ENCODE measurements at regions not wholly inside any gene's neighbourhood (a gene's known extent, or its start where the extent isn't known, plus 50 kb on each side); places are given as distances from the start of the nearest gene placed in this dataset.

GRCh38 chr18:61989138-61989537, 96.3 kb upstream of the RNF152 start:
- H3K27me3 ChIP-seq (ENCODE audit: insufficient read depth, low read length, poor library complexity, severe bottlenecking), result no peaks in the 10 kb centered on the region
- Mint-ChIP-seq H3K4me1 (peaks cover 0 to 3% (median 0%) of the 10 kb centered on the region in 3 donors), H3K4me3 (no peak overlapping the region), H3K27ac (no peak overlapping the region), H3K27me3 (peaks cover 8 to 11% of the 10 kb centered on the region in 2 donors), H3K36me3 (no peaks in the 10 kb centered on the region), H3K9me3 (no peaks in the 10 kb centered on the region)
- H3K27ac ChIP-seq (ENCODE audit: low read depth, low read length), result no peak overlapping the region
- H3K9me3 ChIP-seq (ENCODE audit: low read length), result no peaks in the 10 kb centered on the region
- H3K4me1 ChIP-seq (ENCODE audit: insufficient read depth, low read length), result no peaks in the 10 kb centered on the region
- DNase-seq, result no peak
- ChIA-PET CTCF (no interaction called here), POLR2A (no interaction called here)
- H3K4me3 ChIP-seq (ENCODE audit: low read length), result no peak overlapping the region
- H3K36me3 ChIP-seq (ENCODE audit: insufficient read depth, low read length), result no peaks in the 10 kb centered on the region

DNA sequence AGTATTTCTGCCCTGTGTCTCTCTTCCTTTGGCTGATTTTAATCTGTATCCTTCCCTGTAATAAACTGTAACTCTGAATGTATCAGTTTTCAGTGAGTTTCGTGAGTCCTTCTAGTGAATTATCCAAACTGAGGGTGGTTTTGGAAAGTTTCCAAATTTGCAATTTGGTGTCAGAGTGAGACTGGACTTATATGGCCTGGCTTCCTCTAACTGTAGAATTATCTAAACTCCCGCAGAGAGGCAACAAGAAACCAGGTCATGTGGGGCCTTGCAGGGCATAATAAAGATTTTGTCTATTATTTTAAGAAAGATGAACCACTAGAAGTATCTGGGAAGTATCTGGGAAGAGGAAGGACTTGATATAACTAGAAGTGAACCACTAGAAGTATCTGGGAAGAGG, 95.3 kb upstream of the RNF152 start:
- no peak for DNase-seq
- no peak overlapping the region for H3K27ac Mint-ChIP-seq
- H3K9me3 ChIP-seq (ENCODE audit: low read length), result no peaks in the 10 kb centered on the region
- H3K4me1 Mint-ChIP-seq, result peaks cover 0 to 3% (median 0%) of the 10 kb centered on the region in 3 donors
- no peaks in the 10 kb centered on the region for H3K36me3 ChIP-seq (ENCODE audit: insufficient read depth, low read length)
- H3K27me3 Mint-ChIP-seq, result peaks cover 8 to 11% of the 10 kb centered on the region in 2 donors
- H3K9me3 Mint-ChIP-seq, result no peaks in the 10 kb centered on the region
- no peaks in the 10 kb centered on the region for H3K36me3 Mint-ChIP-seq
- H3K4me3 ChIP-seq (ENCODE audit: low read length), result no peak overlapping the region
- ChIA-PET POLR2A (no interaction called here), CTCF (no interaction called here)
- no peaks in the 10 kb centered on the region for H3K4me1 ChIP-seq (ENCODE audit: insufficient read depth, low read length)
- no peak overlapping the region for H3K27ac ChIP-seq (ENCODE audit: low read depth, low read length)
- no peak overlapping the region for H3K4me3 Mint-ChIP-seq
- no peaks in the 10 kb centered on the region for H3K27me3 ChIP-seq (ENCODE audit: insufficient read depth, low read length, poor library complexity, severe bottlenecking)

GRCh38 chr18:61985681-61986080, 92.9 kb upstream of the RNF152 start:
- ChIA-PET CTCF (no interaction called here), POLR2A (no interaction called here)
- H3K9me3 Mint-ChIP-seq, result no peaks in the 10 kb centered on the region
- Histone ChIP-seq H3K27ac (ENCODE audit: low read depth, low read length) (no peak overlapping the region), H3K36me3 (ENCODE audit: insufficient read depth, low read length) (no peaks in the 10 kb centered on the region), H3K9me3 (ENCODE audit: low read length) (no peaks in the 10 kb centered on the region), H3K4me1 (ENCODE audit: insufficient read depth, low read length) (no peaks in the 10 kb centered on the region), H3K4me3 (ENCODE audit: low read length) (no peak overlapping the region), H3K27me3 (ENCODE audit: insufficient read depth, low read length, poor library complexity, severe bottlenecking) (no peaks in the 10 kb centered on the region)
- peaks cover 10 to 11% of the 10 kb centered on the region in 2 donors for H3K27me3 Mint-ChIP-seq
- H3K36me3 Mint-ChIP-seq, result no peaks in the 10 kb centered on the region
- H3K4me3 Mint-ChIP-seq, result no peak overlapping the region
- H3K27ac Mint-ChIP-seq, result no peak overlapping the region
- H3K4me1 Mint-ChIP-seq, result no peaks in the 10 kb centered on the region
- no peak for DNase-seq

DNA sequence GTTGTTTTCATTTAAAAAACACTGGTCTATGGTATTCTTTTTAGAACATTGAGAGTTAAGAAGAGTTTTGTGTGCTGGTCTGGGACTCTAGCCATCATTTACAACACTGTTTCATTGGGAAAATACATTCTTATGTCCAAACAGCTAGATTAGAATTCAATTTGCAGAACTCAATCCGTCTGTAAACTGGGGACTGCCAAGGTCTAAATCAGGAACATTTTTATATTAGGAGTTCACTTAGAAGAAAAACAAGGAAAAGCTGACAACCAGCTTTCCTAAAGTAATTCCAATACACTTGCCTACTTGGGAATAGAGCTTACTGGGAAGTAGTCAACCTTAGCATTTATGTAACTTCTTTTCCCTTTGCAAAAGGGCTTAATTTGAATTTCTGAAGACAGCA, 91.5 kb upstream of the RNF152 start:
- Histone ChIP-seq H3K9me3 (ENCODE audit: low read length) (no peaks in the 10 kb centered on the region), H3K27ac (ENCODE audit: low read depth, low read length) (no peak overlapping the region), H3K4me3 (ENCODE audit: low read length) (no peak overlapping the region), H3K4me1 (ENCODE audit: insufficient read depth, low read length) (no peaks in the 10 kb centered on the region), H3K27me3 (ENCODE audit: insufficient read depth, low read length, poor library complexity, severe bottlenecking) (no peaks in the 10 kb centered on the region), H3K36me3 (ENCODE audit: insufficient read depth, low read length) (no peaks in the 10 kb centered on the region)
- DNase-seq, result no peak
- H3K4me3 Mint-ChIP-seq, result no peak overlapping the region
- H3K9me3 Mint-ChIP-seq, result no peaks in the 10 kb centered on the region
- ChIA-PET CTCF (no interaction called here), POLR2A (no interaction called here)
- peaks cover 10 to 11% of the 10 kb centered on the region in 2 donors for H3K27me3 Mint-ChIP-seq
- H3K27ac Mint-ChIP-seq, result no peak overlapping the region
- no peaks in the 10 kb centered on the region for H3K4me1 Mint-ChIP-seq
- no peaks in the 10 kb centered on the region for H3K36me3 Mint-ChIP-seq

DNA sequence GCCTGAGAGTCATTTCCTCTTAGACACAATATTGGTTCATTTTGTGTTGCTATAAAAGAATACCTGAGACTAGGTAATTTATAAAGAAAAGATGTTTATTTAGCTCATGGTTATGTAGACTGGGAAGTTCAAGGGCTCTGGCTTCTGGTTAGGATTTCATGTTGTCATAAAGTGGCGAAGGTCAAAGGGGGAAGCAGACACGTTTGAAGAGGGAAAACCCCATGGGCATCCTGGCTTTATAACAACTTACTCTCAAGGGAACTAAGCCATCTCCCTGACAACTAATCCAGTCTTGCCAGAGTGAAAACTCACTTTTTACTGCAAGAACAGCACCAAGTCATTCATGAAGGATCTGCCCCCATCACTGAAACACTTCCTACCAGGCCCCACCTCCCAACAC, 89.7 kb upstream of the RNF152 start:
- CTCF ChIA-PET, result interaction anchor here (0.9 kb wide), 1 partner anchor 16 kb away, joined by 3 read pairs; no protein-coding TSS in a partner anchor
- H3K27me3 Mint-ChIP-seq, result peaks cover 4 to 10% of the 10 kb centered on the region in 2 donors

GRCh38 chr18:61980355-61980754, 87.5 kb upstream of the RNF152 start:
- no peak for DNase-seq
- Histone ChIP-seq H3K27me3 (ENCODE audit: insufficient read depth, low read length, poor library complexity, severe bottlenecking) (no peaks in the 10 kb centered on the region), H3K9me3 (ENCODE audit: low read length) (no peaks in the 10 kb centered on the region), H3K4me3 (ENCODE audit: low read length) (no peak overlapping the region), H3K36me3 (ENCODE audit: insufficient read depth, low read length) (no peaks in the 10 kb centered on the region), H3K4me1 (ENCODE audit: insufficient read depth, low read length) (peaks cover 5% of the 10 kb centered on the region), H3K27ac (ENCODE audit: low read depth, low read length) (no peak overlapping the region)
- POLR2A ChIA-PET, result no interaction called here
- Mint-ChIP-seq H3K36me3 (no peaks in the 10 kb centered on the region), H3K4me3 (peak overlapping the region in 1 of 7 donors; percentile 7), H3K27me3 (peaks cover 0 to 4% of the 10 kb centered on the region in 2 donors), H3K9me3 (peaks cover 0 to 4% (median 0%) of the 10 kb centered on the region in 5 donors), H3K4me1 (peaks cover 11 to 12% (median 12%) of the 10 kb centered on the region in 3 donors), H3K27ac (no peak overlapping the region)
- CTCF ChIA-PET, result no interaction called here

More for the DNA sequence above, 89.7 kb upstream of the RNF152 start:
- Mint-ChIP-seq H3K4me1 (no peaks in the 10 kb centered on the region), H3K27ac (no peak overlapping the region), H3K4me3 (no peak overlapping the region), H3K36me3 (no peaks in the 10 kb centered on the region), H3K9me3 (peaks cover 0 to 4% (median 0%) of the 10 kb centered on the region in 5 donors)
- Histone ChIP-seq H3K4me3 (ENCODE audit: low read length) (no peak overlapping the region), H3K27me3 (ENCODE audit: insufficient read depth, low read length, poor library complexity, severe bottlenecking) (no peaks in the 10 kb centered on the region), H3K4me1 (ENCODE audit: insufficient read depth, low read length) (no peaks in the 10 kb centered on the region), H3K36me3 (ENCODE audit: insufficient read depth, low read length) (no peaks in the 10 kb centered on the region), H3K27ac (ENCODE audit: low read depth, low read length) (no peak overlapping the region), H3K9me3 (ENCODE audit: low read length) (no peaks in the 10 kb centered on the region)
- POLR2A ChIA-PET, result no interaction called here
- DNase-seq, result no peak

DNA sequence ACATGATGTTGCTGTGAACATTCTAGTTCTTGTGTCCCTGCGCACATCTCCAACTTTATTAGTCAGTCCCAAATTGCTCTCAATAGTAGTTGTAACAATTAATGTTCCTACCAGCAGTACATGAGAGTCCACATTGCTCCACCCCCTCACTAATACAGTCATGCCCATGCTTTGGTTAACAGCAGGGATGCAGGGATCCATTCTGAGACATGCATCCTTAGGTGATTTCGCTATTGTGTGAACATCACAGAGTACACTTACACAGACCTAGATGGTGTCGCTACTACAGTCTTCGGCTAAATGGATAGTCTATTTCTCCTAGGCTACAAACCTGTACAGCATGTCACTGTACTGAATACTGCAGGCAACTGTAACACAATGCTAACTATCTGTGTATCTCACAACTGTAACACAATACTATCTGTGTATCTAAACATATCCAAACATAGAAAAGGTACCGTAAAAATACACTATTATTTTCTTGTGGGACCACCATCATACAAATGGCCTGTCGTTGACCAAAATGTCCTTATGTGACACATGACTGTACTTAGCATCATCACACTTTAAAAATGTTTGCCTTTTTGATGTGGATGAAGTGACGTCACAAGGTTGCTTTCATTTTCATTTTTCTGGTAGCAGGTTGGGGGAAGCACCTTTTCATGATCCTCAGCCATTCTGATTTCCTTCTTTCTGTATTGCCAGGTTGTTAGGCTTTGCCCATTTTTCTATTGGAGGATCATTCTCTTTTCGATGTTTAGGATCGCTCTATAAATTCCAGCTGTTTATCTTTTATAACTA, 82.9 kb upstream of the RNF152 start:
- ChIA-PET POLR2A (no interaction called here), CTCF (no interaction called here)
- H3K9me3 Mint-ChIP-seq, result peaks cover 0 to 4% (median 0%) of the 10 kb centered on the region in 5 donors
- DNase-seq, result peak in 3 of 5 donors; percentile 50 to 61 (median 57)
- peak overlapping the region in 4 of 7 donors; percentile 12 to 61 (median 30) for H3K4me3 Mint-ChIP-seq
- no peaks in the 10 kb centered on the region for H3K27me3 Mint-ChIP-seq
- H3K36me3 Mint-ChIP-seq, result no peaks in the 10 kb centered on the region
- H3K4me1 Mint-ChIP-seq, result peaks cover 14 to 25% (median 14%) of the 10 kb centered on the region in 3 donors
- Histone ChIP-seq H3K27ac (ENCODE audit: low read depth, low read length) (no peak overlapping the region), H3K9me3 (ENCODE audit: low read length) (no peaks in the 10 kb centered on the region), H3K4me3 (ENCODE audit: low read length) (no peak overlapping the region), H3K27me3 (ENCODE audit: insufficient read depth, low read length, poor library complexity, severe bottlenecking) (no peaks in the 10 kb centered on the region), H3K4me1 (ENCODE audit: insufficient read depth, low read length) (peaks cover 5% of the 10 kb centered on the region), H3K36me3 (ENCODE audit: insufficient read depth, low read length) (no peaks in the 10 kb centered on the region)
- peak overlapping the region; percentile 0 to 92 (median 75) for H3K27ac Mint-ChIP-seq

GRCh38 chr18:61973273-61974115, 80.7 kb upstream of the RNF152 start:
- CTCF ChIA-PET, result no interaction called here
- H3K27ac Mint-ChIP-seq, result peak overlapping the region in 7 of 8 donors; percentile 18 to 85 (median 52)

More at GRCh38 chr18:61973273-61974115, 80.7 kb upstream of the RNF152 start:
- Histone ChIP-seq H3K4me1 (ENCODE audit: insufficient read depth, low read length) (peaks cover 5% of the 10 kb centered on the region), H3K27me3 (ENCODE audit: insufficient read depth, low read length, poor library complexity, severe bottlenecking) (no peaks in the 10 kb centered on the region), H3K27ac (ENCODE audit: low read depth, low read length) (no peak overlapping the region), H3K9me3 (ENCODE audit: low read length) (no peaks in the 10 kb centered on the region), H3K4me3 (ENCODE audit: low read length) (no peak overlapping the region), H3K36me3 (ENCODE audit: insufficient read depth, low read length) (no peaks in the 10 kb centered on the region)
- POLR2A ChIA-PET, result no interaction called here
- H3K4me3 Mint-ChIP-seq, result no peak overlapping the region
- peaks cover 14 to 25% (median 14%) of the 10 kb centered on the region in 3 donors for H3K4me1 Mint-ChIP-seq
- DNase-seq, result no peak
- H3K9me3 Mint-ChIP-seq, result no peaks in the 10 kb centered on the region
- H3K36me3 Mint-ChIP-seq, result no peaks in the 10 kb centered on the region
- H3K27me3 Mint-ChIP-seq, result no peaks in the 10 kb centered on the region
